ENCODE measurements at regions not wholly inside any gene's neighbourhood (a gene's known extent, or its start where the extent isn't known, plus 50 kb on each side); places are given as distances from the start of the nearest gene placed in this dataset.
"Not testable (repeated sequence)": the region's sequence is repeated elsewhere in the genome, so short reads cannot be mapped to it uniquely, and the experiment has no call there.

DNA sequence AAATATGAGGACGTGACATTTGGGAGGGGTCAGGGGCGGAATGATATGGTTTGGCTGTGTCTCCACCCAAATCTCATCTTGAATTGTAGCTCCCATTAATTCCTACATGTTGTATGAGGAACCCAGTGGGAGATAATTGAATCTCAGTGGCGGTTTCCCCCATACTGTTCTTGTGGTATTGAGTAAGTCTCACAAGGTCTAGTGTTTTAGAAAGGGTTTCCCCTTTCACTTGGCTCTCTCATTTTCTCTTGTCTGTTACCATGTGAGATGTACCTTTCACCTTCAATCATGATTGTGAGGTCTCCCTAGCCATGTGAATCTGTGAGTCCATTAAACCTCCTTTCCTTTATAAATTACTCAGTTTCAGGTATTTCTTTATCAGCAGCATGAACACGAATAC lies 663.6 kb upstream of the CHRM3 start:
- no peak for DNase-seq

DNA sequence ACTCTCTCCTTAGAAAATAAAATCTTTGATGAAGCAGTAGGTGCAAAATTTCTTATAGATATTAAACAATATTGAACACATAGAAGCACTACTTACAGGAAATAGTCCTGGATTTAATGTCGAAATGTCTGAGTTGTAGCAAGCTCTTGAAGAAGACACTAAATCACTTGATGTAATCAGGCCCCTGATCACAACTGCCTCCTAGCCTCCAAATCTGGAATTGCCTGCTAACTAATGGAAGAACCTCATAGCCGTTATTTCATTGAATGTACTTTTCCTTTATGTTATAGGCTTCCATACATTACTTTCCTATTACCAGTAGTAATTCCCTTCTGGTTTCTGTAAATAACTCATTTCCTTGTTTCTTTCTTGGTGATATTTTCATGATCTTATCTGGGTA lies 675.7 kb upstream of the CHRM3 start:
- DNase-seq: no peak

GRCh38 chr1:238701024-238701423 lies 685.3 kb upstream of the CHRM3 start:
- no peak for DNase-seq

- no peak for DNase-seq
These were observed 696.0 kb upstream of the CHRM3 start for GRCh38 chr1:238690415-238690814.

GRCh38 chr1:238684576-238684975 lies 701.8 kb upstream of the CHRM3 start:
- not testable (repeated sequence) for DNase-seq

DNA sequence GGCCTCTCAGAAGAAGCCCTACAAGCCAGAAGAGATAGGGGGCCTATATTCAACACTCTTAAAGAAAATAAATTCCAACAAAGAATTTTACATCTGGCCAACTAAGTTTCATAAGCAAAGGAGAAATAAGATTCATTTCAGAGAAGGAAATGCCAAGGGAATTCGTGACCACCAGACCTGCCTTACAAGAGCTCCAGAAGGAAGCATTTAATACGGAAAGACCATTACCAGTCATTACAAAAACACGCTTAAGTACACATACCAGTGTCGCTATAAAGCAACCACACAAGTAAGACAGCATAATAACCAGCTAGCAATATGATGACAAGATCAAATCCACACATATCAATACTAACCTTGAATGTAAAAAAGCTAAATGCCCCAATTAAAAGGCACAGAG lies 704.9 kb upstream of the CHRM3 start:
- DNase-seq: no peak

DNA sequence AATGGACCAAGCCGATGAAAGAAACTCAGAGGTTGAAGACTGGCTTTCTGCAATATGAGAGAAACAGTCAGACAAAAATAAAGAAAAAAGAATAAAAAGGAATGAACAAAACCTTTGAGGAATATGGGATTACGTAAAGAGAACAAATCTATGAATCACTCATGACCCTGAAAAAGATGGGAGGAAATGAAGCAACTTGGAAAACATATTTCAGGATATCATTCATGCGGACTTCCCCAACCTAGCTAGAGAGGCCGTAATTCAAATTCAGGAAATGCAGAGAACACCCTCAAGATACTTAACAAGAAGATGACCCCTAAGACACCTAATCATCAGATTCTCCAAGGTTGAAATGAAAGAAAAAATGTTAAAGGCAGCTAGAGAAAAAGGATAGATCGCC lies 705.3 kb upstream of the CHRM3 start:
- no peak for DNase-seq

GRCh38 chr1:238677567-238677966 lies 708.8 kb upstream of the CHRM3 start:
- DNase-seq: no peak

- no peak for DNase-seq
These were observed 711.1 kb upstream of the CHRM3 start for GRCh38 chr1:238675221-238675620.

DNA sequence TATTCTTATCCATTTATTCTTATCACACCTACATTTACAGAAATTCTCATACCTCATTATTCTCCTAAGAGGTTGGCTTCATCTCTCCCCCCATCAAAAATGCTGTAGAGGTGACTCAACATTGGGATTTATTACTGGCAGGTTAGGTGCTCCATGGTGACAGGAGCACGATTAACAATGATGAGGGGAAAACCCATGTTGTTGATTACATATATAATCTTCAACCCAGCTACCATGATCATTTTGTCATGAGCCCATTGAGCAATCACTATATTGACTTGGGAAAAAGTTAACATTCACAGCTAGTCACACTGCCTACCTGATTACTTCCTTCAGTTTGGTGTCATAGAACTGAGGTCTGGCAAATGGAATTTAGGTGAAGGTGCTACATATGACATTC lies 712.1 kb upstream of the CHRM3 start:
- DNase-seq: no peak

DNA sequence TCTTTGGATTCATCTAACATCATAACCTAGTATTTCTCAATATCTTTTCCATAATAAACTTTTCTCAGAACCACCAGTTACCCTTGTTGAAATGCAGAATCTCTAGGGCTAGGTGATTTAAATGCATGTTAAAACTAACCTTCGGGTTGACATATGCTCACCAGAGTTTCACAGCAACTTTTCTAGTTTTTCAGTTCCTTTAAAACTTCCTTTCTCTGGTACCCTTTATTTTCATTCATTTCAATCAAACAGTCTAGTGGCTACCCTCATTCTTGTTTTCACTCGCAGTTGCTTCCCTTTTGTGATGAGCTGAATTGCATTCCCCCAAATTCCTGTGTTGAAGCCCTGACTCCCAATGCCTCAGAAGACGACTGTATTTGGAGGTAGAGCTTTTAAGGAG lies 712.8 kb upstream of the CHRM3 start:
- no peak for DNase-seq

DNA sequence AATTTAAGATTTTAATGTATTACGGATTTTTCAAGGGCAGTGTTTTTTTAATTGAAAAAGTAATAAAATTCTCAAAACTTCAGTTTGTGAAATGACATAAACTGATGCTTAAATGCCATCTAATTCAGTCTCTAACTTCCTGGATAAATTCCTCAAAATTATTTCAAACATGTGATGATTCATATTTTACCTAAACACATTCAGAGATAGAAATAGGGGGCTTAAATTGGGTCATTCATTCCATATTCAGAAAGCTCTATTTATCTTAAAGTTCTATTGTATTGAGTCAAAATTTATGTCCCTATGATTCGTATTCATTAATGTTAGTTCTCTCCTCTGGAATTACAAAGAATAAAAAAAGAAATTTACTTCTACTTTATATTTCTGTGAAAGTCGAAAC lies 713.6 kb upstream of the CHRM3 start:
- no peak for DNase-seq

- DNase-seq: no peak
These were observed 714.1 kb upstream of the CHRM3 start for GRCh38 chr1:238672262-238672661.

GRCh38 chr1:238664139-238664538 lies 722.2 kb upstream of the CHRM3 start:
- DNase-seq: no peak

DNA sequence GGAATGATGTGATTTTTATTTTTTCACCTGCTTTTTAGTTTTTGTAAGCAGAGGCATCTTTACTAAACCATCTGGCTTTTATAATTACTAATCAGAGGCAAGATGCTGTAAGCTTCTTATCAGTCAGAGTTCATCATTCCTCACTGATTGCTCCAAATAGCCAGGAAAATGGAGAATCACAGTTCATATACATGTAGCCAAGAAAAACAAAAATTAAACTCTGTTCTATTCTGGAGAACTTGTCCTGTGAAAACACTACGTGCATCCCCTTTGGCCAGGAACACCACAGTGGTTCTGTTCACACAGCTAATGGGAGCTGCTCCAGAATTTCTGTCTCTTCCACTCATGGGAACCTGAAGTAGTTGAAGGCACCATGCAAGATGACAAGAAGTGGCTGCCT lies 725.5 kb upstream of the CHRM3 start:
- no peak for DNase-seq

- no peak for DNase-seq
These were observed 727.6 kb upstream of the CHRM3 start for GRCh38 chr1:238658763-238659162.

DNA sequence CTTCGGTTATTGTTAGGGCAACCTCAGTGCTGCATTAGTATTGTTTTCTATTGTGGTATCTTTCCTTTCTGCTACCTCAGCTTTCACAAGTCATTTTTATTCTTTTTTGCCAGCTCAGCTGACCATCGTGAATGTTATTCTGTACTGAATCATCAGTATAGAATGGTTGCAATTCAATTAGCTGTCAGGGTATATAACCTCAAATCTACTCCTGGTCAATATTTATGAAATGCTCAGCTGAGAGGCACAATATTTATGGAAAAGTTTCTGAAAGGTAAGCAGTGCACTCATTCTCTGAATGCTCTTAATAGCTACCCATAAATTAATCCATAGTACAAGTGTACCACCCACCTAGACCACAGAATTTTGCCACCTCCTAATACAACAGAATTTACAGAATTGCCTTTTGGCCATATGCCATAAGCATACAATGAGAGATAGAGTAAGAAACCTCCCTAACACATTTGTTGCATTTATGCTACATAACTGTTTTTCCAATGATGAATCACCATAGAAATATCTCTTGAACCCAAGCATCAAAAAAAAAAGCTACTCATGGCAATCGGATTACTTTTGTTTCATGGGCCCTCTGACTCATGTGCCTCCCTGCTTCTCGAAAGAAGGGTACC lies 732.6 kb upstream of the CHRM3 start:
- no peak for DNase-seq

DNA sequence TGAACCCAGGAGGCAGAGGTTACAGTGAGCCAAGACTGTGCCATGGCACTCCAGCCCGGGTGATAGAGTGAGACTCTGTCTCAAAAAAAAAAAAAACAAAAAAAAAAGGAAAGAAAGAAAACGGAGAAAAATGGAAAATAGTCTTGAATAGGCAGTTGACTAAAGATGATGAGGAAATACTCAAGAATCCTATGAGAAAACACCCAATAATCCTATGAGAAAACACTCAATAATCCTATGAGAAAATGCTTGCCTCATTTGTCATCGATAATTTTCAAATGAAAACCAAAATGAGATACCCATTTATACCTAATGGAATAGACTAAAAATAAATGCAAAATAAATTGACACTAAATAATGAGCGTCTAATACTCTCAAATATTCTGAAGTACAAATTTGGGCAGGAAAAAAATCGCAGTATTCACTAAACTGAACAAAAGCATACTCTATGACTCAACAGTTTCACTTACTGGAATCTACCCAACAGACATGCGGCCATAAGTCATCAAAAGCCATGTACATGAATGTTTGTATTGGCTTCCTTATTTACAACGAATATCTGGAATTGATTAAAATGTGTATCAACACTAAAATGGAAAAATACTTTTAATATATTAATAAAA lies 733.9 kb upstream of the CHRM3 start:
- DNase-seq: no peak

- DNase-seq: no peak
These were observed 737.2 kb upstream of the CHRM3 start for GRCh38 chr1:238649200-238649599.

DNA sequence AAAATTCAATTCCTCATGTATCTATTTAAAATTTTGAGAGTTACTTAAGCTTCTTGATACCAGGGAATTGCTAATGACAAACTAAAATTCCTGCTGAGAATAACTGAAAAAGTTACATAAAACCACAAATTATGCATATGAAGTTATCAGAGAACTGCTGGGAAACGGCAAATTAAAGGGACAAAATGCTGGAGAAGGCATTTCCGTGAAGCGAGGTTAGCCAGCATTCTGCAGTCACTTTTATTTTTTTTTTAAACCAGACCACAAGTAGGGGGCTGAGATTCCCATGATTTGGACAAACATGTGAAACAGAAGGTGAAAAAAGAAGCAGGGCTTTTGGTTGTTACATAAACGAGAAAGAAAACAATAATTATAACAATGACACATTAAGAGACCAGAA lies 737.6 kb upstream of the CHRM3 start:
- DNase-seq: no peak

DNA sequence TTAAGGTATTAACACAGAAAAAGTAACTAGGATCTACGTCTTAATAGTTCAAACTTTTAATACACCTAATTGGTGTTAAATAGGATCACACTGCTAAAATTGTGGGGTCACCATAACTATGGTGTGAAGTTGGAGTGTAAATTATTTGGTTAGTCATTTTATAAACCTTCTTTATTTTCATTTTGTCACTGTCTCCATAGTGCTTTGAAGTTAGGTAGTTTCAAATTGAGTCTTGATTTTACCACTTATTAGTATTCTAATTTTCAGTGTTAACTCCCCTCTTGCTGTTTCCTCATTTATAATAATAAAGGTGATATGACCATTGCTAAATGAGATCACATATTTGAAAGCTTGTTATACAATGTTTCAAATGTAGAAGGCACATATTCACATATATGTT lies 738.1 kb upstream of the CHRM3 start:
- no peak for DNase-seq

- DNase-seq: no peak
These were observed 738.5 kb upstream of the CHRM3 start for GRCh38 chr1:238647877-238648276.

GRCh38 chr1:238642231-238642630 lies 744.1 kb upstream of the CHRM3 start:
- no peak for DNase-seq

DNA sequence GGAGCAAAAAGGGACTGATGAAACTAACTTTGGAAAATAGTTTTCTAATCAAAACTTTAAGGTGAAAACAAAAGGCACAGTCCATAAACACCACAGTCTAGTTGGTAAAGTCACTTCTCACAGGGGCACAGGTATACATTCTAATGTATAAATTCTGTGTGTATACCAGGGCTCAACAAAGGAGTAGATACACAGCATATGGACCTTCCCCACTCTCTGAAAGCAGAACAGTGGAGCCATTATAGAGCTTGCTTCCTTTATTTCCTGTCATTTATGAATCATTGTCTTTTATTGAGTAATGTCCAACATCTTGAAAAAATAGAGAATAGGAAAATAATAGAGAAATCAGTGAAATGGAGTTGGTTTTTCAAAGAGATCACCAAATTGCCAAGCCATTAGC lies 746.5 kb upstream of the CHRM3 start:
- DNase-seq: no peak

DNA sequence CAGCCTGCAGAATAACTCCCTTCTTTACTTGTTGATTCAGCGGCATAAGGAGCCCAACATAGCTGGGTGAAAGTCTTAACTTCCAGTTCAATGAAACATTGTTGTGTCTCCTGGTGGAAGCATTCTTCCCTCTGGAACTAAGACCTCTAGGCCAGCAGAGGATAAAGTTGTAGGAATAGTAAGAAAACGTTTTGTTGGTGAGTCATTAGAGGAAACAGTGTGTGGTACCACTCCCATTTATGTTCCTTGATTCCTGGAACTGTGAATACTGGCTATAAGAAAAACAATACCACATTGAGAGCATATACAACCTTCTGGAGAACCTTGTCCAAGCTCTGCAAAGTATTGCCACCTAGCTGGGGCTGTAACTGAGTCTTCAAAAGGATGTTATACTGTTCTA lies 737.4 kb upstream of the ZP4 start:
- no peak for DNase-seq

Measured in activated naive CD4-positive, alpha-beta T cell treated with Interleukin-2 at 50 U/mL for 16 hours (primary cell).